RWPE1 (cell line): ENCODE measurements at regions not wholly inside any gene's neighbourhood (a gene's known extent, or its start where the extent isn't known, plus 50 kb on each side); places are given as distances from the start of the nearest gene placed in this dataset.

ENCODE experiments used
- CTCF ChIA-PET: fragments of 350-600 bp; sonication (Branson Sonifier 250); formaldehyde crosslinking; extraction: SDS; loops from one replicate; lab custom pipeline; 2021; lab: Yijun Ruan, JAX
- POLR2A ChIA-PET: fragments of 400-600 bp; formaldehyde crosslinking; extraction: SDS; loops from one replicate; lab custom pipeline; 2020; ENCODE audit warnings: antibody characterized with exemption; ENCODE audit not compliant: low non-redundant PET; lab: Yijun Ruan, JAX
- DNase-seq: peaks from one replicate; pipeline ENCODE4 v3.0.0; 2012; ENCODE audit warnings: low spot score
- H3K27ac ChIP-seq: fragments of 450-650 bp; 2 replicates; pipeline ENCODE4 v1.5.1; 2017
- TF ChIP-seq, protein P1 (sequence below): fragments of 450-650 bp; conservative IDR thresholded peaks from 2 replicates; pipeline ENCODE4 v1.5.1; 2017; ENCODE audit warnings: low read depth, mild to moderate bottlenecking

DNA sequence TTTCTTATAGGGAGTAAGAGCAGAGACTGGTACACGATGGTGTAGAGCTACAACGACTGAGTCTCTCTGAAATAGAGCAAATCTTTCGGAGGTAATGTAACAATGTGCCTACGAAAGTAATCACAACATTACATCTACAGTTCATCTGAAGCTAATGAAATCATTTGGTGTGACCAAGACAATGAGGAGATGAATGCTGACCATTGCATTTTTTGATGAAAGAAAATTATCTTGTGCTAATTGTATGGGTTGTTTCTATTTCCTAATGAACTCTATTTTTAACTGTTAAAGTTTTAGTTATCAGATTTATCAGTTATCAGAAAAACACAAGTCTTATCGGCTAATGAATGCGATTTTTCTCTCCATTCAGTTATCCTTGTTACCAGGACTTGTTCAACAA, 913.4 kb downstream of the SLITRK6 start:
- H3K27ac ChIP-seq: no peak overlapping the region
- DNase-seq: no peak
- POLR2A ChIA-PET: no interaction called here
- TF ChIP-seq, protein P1, sequence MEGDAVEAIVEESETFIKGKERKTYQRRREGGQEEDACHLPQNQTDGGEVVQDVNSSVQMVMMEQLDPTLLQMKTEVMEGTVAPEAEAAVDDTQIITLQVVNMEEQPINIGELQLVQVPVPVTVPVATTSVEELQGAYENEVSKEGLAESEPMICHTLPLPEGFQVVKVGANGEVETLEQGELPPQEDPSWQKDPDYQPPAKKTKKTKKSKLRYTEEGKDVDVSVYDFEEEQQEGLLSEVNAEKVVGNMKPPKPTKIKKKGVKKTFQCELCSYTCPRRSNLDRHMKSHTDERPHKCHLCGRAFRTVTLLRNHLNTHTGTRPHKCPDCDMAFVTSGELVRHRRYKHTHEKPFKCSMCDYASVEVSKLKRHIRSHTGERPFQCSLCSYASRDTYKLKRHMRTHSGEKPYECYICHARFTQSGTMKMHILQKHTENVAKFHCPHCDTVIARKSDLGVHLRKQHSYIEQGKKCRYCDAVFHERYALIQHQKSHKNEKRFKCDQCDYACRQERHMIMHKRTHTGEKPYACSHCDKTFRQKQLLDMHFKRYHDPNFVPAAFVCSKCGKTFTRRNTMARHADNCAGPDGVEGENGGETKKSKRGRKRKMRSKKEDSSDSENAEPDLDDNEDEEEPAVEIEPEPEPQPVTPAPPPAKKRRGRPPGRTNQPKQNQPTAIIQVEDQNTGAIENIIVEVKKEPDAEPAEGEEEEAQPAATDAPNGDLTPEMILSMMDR: no peak
- CTCF ChIA-PET: no interaction called here

DNA sequence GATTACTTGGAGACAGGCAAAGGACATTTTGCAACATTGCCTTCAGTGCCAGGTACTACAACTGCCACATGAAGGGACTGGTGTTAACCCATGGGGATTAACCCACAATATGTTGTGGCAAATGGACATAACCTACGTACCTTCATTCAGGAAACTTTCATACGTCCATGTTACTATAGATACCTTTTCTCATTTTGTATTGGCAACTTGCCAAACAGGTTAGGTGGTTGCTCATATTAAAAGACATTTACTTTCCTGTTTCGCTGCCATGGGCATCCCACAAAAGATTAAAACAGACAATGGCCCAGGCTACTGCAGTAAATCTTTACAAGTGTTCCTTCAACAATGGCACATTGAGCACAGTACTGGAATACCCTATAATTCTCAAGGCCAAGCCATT, 925.3 kb downstream of the SLITRK6 start:
- TF ChIP-seq, protein P1: no peak
- H3K27ac ChIP-seq: no peak overlapping the region
- CTCF ChIA-PET: no interaction called here
- DNase-seq: no peak
- POLR2A ChIA-PET: no interaction called here

DNA sequence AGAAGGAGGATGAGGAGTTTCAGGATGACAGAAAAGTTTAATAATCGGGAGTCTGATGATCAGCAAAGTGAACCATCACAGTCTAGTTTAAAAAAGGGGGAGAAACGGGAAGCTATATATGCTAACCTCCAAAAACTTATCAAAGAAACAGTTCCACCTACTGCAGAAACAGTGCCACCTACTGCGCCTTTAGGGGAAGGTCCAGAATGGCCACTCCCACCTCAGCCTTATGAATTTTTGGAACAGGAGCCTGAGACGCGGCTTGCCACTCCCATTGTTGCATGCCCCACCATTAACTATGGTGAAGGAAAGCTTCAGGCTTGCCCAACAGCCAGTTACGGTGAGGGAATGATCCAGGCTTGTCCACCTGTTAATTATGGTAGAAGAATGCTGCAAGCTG, 929.0 kb downstream of the SLITRK6 start:
- POLR2A ChIA-PET: no interaction called here
- H3K27ac ChIP-seq: no peak overlapping the region
- CTCF ChIA-PET: interaction anchor here (0.6 kb wide), 2 partner anchors 447 to 951 kb away, joined by 3 to 5 read pairs; no protein-coding TSS in a partner anchor
- DNase-seq: no peak
- TF ChIP-seq, protein P1: no peak

DNA sequence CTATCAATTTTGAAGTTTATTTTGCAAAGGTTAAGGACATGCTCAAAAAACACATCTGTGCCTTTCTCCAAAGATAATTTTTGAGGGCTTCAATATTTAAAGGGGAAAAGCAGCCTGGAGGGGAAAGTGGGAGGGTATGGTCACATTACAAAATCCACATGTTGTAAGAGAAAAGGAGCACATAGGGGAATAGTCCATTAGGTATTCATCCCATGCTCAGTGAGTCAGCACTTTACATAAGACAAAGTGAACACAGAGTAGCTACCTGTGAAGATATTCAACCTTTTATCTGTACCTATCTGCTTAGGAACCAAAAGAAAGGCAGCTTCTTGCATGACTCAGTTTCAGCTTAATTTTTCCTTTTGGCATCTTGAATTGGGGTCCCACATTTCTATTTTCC, 932.0 kb downstream of the SLITRK6 start:
- CTCF ChIA-PET: no interaction called here
- DNase-seq: no peak
- POLR2A ChIA-PET: no interaction called here
- TF ChIP-seq, protein P1: no peak
- no peak overlapping the region for H3K27ac ChIP-seq

DNA sequence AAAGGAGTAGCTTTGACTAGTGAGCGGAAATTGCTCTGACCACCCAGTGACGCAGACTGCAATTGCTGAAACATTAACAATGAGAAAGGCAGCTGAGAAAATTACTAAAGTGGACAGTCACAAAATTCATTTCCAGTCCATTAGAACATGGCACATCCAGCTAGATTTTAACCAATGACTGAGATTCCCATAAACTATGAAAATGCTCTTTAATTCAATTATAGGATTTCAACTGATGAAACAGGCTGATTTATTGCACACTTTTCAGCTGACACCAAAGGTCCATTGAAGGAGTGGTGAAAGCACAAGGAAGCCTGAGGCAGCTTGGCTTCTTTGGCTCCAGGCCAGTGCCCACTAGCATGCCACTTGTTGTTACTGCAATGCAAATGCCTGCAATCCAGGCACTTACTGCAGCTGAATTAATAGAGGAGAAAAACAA, 933.4 kb downstream of the SLITRK6 start:
- DNase-seq: no peak
- ChIA-PET POLR2A (no interaction called here), CTCF (interaction anchor here (1.2 kb wide), 1 partner anchor 21 kb away, joined by 5 read pairs; no protein-coding TSS in a partner anchor)
- TF ChIP-seq, protein P1: no peak
- no peak overlapping the region for H3K27ac ChIP-seq

DNA sequence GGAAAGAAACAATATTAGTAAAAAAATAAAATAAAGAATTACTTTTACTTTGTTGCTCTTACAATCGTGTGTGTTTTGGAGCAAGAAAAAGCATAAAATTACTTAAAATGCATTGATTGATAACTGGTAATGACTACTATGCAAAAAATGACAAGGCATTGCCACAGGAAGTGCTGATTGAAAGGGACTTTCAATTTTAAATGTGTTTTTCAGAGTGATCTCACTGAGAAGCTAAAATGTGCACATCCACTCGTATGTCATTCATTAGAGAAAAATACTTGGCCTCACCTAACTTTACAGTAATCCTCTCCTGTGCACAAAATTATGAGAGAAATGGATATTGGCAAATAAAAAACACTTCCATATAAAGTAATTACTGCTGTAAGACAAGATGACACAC, 934.9 kb downstream of the SLITRK6 start:
- ChIA-PET CTCF (no interaction called here), POLR2A (no interaction called here)
- DNase-seq: no peak
- TF ChIP-seq, protein P1: no peak
- no peak overlapping the region for H3K27ac ChIP-seq
